ENCODE measurements at regions not wholly inside any gene's neighbourhood (a gene's known extent, or its start where the extent isn't known, plus 50 kb on each side); places are given as distances from the start of the nearest gene placed in this dataset.

DNA sequence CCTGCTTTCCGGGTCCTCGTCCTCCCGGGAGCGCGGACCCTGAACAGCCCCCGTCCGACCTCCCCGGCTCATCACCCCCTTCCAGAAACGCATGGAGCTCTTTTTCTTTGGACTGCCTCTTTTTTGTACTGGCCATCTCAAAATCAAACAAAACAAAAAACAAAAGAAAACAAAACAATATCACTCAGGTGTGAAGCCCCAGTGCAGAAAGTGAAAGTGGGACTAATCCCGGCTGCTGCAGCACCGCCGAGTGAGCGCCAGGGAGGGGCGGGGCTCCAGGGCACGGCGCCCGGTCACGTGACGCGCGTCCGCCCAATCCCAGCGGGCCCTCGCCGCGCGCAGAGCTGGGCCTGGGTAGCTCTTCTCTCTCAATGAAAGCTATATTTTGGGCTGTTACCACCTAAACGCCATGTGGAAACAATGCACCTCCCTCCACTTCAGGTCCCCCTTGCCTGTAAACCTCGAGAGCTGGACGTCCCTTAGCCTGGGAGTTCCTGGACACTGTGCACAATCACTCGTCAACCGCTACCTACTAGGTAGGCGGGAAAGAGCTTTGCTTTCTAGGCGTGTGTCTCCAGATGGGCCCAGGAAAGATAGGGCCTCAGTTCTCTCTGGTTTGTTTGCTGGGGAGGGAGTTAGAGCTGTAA, 93.7 kb upstream of the PRDM1 start:
- TF ChIP-seq, protein P1, sequence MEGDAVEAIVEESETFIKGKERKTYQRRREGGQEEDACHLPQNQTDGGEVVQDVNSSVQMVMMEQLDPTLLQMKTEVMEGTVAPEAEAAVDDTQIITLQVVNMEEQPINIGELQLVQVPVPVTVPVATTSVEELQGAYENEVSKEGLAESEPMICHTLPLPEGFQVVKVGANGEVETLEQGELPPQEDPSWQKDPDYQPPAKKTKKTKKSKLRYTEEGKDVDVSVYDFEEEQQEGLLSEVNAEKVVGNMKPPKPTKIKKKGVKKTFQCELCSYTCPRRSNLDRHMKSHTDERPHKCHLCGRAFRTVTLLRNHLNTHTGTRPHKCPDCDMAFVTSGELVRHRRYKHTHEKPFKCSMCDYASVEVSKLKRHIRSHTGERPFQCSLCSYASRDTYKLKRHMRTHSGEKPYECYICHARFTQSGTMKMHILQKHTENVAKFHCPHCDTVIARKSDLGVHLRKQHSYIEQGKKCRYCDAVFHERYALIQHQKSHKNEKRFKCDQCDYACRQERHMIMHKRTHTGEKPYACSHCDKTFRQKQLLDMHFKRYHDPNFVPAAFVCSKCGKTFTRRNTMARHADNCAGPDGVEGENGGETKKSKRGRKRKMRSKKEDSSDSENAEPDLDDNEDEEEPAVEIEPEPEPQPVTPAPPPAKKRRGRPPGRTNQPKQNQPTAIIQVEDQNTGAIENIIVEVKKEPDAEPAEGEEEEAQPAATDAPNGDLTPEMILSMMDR (IDR thresholded peaks at IDR 0.05): no peak
- TF ChIP-seq POLR2A (IDR thresholded peaks at IDR 0.05): peak in 1 of 2 donors; percentile 57

All from thyroid gland (tissue), 4 donors.